H9 (cell line): ENCODE measurements at regions not wholly inside any gene's neighbourhood (a gene's known extent, or its start where the extent isn't known, plus 50 kb on each side); places are given as distances from the start of the nearest gene placed in this dataset.

Experiments
- DNase-seq: peaks from one replicate; pipeline ENCODE4 v3.0.0-alpha.2; 2017
- H2AFZ ChIP-seq: one replicate; pipeline ENCODE4 v1.6.1; 2013; ENCODE audit warnings: mild to moderate bottlenecking, low read length, control low read depth, moderate library complexity
- H2AK5ac ChIP-seq: 2 replicates; pipeline ENCODE4 v1.6.1; 2013; ENCODE audit warnings: low read length, control low read depth, mixed read lengths; ENCODE audit not compliant: insufficient read length
- H2BK120ac ChIP-seq: one replicate; pipeline ENCODE4 v1.6.1; 2013; ENCODE audit warnings: low read depth, mild to moderate bottlenecking, low read length, control low read depth, inconsistent platforms; ENCODE audit not compliant: poor library complexity, severe bottlenecking
- H2BK12ac ChIP-seq: 2 replicates; pipeline ENCODE4 v1.6.1; 2013; ENCODE audit warnings: low read length, control low read depth, mixed read lengths, low read depth; ENCODE audit not compliant: insufficient read length
- H2BK15ac ChIP-seq: 2 replicates; pipeline ENCODE4 v1.6.1; 2013; ENCODE audit warnings: low read depth, low read length, control low read depth
- H2BK20ac ChIP-seq: one replicate; pipeline ENCODE4 v1.6.1; 2013; ENCODE audit warnings: low read depth, mild to moderate bottlenecking, low read length, control low read depth, inconsistent platforms; ENCODE audit not compliant: poor library complexity, severe bottlenecking
- H2BK5ac ChIP-seq: 2 replicates; pipeline ENCODE4 v1.6.1; 2013; ENCODE audit warnings: low read length, control low read depth, mixed read lengths; ENCODE audit not compliant: insufficient read length
- H3K14ac ChIP-seq: 2 replicates; pipeline ENCODE4 v1.6.1; 2013; ENCODE audit warnings: low read length, control low read depth; ENCODE audit not compliant: insufficient read depth
- H3K18ac ChIP-seq: 2 replicates; pipeline ENCODE4 v1.6.1; 2013; ENCODE audit warnings: low read depth, mild to moderate bottlenecking, mixed read lengths, low read length, control low read depth; ENCODE audit not compliant: insufficient read length
- H3K23ac ChIP-seq: 2 replicates; pipeline ENCODE4 v1.6.1; 2013; ENCODE audit warnings: low read length, control low read depth, mixed read lengths, low read depth; ENCODE audit not compliant: insufficient read length
- H3K23me2 ChIP-seq: 2 replicates; pipeline ENCODE4 v1.6.1; 2013; ENCODE audit warnings: low read depth, mild to moderate bottlenecking, mixed read lengths, low read length, control low read depth; ENCODE audit not compliant: insufficient read length, poor library complexity, severe bottlenecking
- H3K27ac ChIP-seq: 2 replicates; pipeline ENCODE4 v1.5.1; 2013; ENCODE audit warnings: low read length, control low read depth, mixed read lengths, low read depth; ENCODE audit not compliant: insufficient read length
- H3K27me3 ChIP-seq: 2 replicates; pipeline ENCODE4 v1.6.1; 2013; ENCODE audit warnings: low read length, control low read depth, inconsistent platforms; ENCODE audit not compliant: insufficient read depth
- H3K4ac ChIP-seq: 2 replicates; pipeline ENCODE4 v1.6.1; 2013; ENCODE audit warnings: low read depth, mild to moderate bottlenecking, control low read depth, inconsistent platforms, low read length, moderate library complexity
- H3K4me1 ChIP-seq: 2 replicates; pipeline ENCODE4 v1.6.1; 2013; ENCODE audit warnings: low read length, control low read depth, inconsistent platforms; ENCODE audit not compliant: insufficient read depth
- H3K4me2 ChIP-seq: 2 replicates; pipeline ENCODE4 v1.6.1; 2013; ENCODE audit warnings: low read length, control low read depth, mixed read lengths; ENCODE audit not compliant: insufficient read length, insufficient read depth
- H3K56ac ChIP-seq: 2 replicates; pipeline ENCODE4 v1.6.1; 2013; ENCODE audit warnings: low read depth, mild to moderate bottlenecking, mixed read lengths, low read length, control low read depth; ENCODE audit not compliant: insufficient read length
- H3K79me1 ChIP-seq: 2 replicates; pipeline ENCODE4 v1.6.1; 2013; ENCODE audit warnings: low read depth, mild to moderate bottlenecking, moderate library complexity, low read length, control low read depth, inconsistent platforms; ENCODE audit not compliant: insufficient read depth, poor library complexity, severe bottlenecking
- H3K79me2 ChIP-seq: 2 replicates; pipeline ENCODE4 v1.6.1; 2013; ENCODE audit warnings: low read length, control low read depth, inconsistent platforms; ENCODE audit not compliant: insufficient read depth
- H3K9ac ChIP-seq: 2 replicates; pipeline ENCODE4 v1.6.1; 2013; ENCODE audit warnings: low read length, control low read depth, mixed read lengths; ENCODE audit not compliant: insufficient read length; ENCODE audit errors: extremely low read depth
- H3K9me3 ChIP-seq: one replicate; pipeline ENCODE4 v1.6.1; 2013; ENCODE audit warnings: low read depth, low read length, inconsistent platforms; ENCODE audit not compliant: control insufficient read depth
- H3T11ph ChIP-seq: one replicate; pipeline ENCODE4 v1.6.1; 2013; ENCODE audit warnings: mild to moderate bottlenecking, low read length, control low read depth, inconsistent platforms
- H4K20me1 ChIP-seq: one replicate; pipeline ENCODE4 v1.6.1; 2013; ENCODE audit not compliant: control insufficient read depth, insufficient read length, insufficient read depth
- H4K5ac ChIP-seq: 2 replicates; pipeline ENCODE4 v1.6.1; 2013; ENCODE audit warnings: low read depth, mild to moderate bottlenecking, mixed read lengths, low read length, control low read depth; ENCODE audit not compliant: insufficient read length
- H4K8ac ChIP-seq: replicated peaks from 2 replicates; pipeline ENCODE4 v1.6.1; 2013; ENCODE audit warnings: low read length, control low read depth, mixed read lengths, low read depth; ENCODE audit not compliant: insufficient read length
- H4K91ac ChIP-seq: 2 replicates; pipeline ENCODE4 v1.6.1; 2013; ENCODE audit warnings: low read depth, mild to moderate bottlenecking, moderate library complexity, mixed read lengths, low read length, control low read depth; ENCODE audit not compliant: insufficient read length
- H3K27ac Mint-ChIP-seq, 3 experiments: 2 replicates in 2 of 3; 3 replicates in 1 of 3; pipeline ENCODE4 v1.8.0; 2020 to 2021; ENCODE audit warnings: mixed read lengths in 3 of 3, mild to moderate bottlenecking in 1 of 3, moderate library complexity in 1 of 3
- H3K27me3 Mint-ChIP-seq: 2 replicates; pipeline ENCODE4 v1.8.0; 2021; ENCODE audit warnings: low read depth, mild to moderate bottlenecking, moderate library complexity, mixed read lengths
- H3K36me3 Mint-ChIP-seq, 3 experiments: 2 replicates in 2 of 3; 3 replicates in 1 of 3; pipeline ENCODE4 v1.8.0; 2020 to 2021; ENCODE audit warnings: low read depth in 3 of 3, mixed read lengths in 3 of 3; ENCODE audit not compliant: insufficient read depth in 1 of 3
- H3K4me1 Mint-ChIP-seq, 2 experiments: 2 replicates each; pipeline ENCODE4 v1.8.0; 2020; ENCODE audit warnings: mixed read lengths in 2 of 2
- H3K4me3 Mint-ChIP-seq, 2 experiments: 2 replicates in 1 of 2; 3 replicates in 1 of 2; pipeline ENCODE4 v1.8.0; 2020 to 2021; ENCODE audit warnings: mild to moderate bottlenecking in 2 of 2, mixed read lengths in 2 of 2, moderate library complexity in 1 of 2
- H3K9me3 Mint-ChIP-seq, 2 experiments: 2 replicates in 1 of 2; 3 replicates in 1 of 2; pipeline ENCODE4 v1.8.0; 2020; ENCODE audit warnings: mild to moderate bottlenecking in 2 of 2, mixed read lengths in 2 of 2, moderate library complexity in 1 of 2
- WGBS: extraction: QIAGEN DNeasy Blood & Tissue Kit; methylation state at CpG from one replicate; pipeline ENCODE4 v1.1.7; 2013; ENCODE audit warnings: missing lambda C conversion rate, low lambda C conversion rate, mixed read lengths; ENCODE audit not compliant: insufficient read length; ENCODE audit errors: extremely low coverage; 5-methylcytosine and 5-hydroxymethylcytosine counted together
- TF ChIP-seq, protein P1 (sequence below): fragments of 200-600 bp; sonication (generic); conservative IDR thresholded peaks from 3 replicates; pipeline ENCODE4 v1.8.0; 2021; ENCODE audit warnings: antibody characterized with exemption, mild to moderate bottlenecking

DNA sequence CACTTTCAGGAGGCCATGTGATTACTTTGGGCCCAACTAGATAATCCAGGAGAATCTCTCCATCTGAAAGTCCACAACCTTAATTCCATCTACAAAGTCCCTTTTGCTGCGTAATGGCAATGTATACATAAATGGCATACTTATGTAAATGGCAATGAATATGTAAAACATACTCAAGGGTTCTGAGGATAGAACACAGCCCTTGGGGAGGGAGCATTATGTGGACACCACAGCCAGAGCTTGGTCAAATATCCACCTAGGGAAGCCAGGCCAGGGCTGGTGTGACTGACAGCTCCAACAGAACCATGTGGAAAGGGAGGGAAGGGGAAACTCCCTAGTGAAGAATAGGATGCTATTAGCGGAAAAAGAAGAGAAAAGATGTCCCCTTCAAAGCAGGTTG lies 496.2 kb downstream of the COG6 start:
- H3K27ac Mint-ChIP-seq: no peak overlapping the region
- no peak overlapping the region for H2AFZ ChIP-seq

More for the DNA sequence above, 496.2 kb downstream of the COG6 start:
- Histone ChIP-seq H3K27me3 (no peaks in the 10 kb centered on the region), H2BK15ac (no peak overlapping the region), H3K18ac (no peak overlapping the region), H3K4ac (no peak overlapping the region), H3K14ac (no peak overlapping the region), H3K23me2 (no peaks in the 10 kb centered on the region), H2BK20ac (no peak overlapping the region), H3K56ac (no peak overlapping the region), H4K91ac (no peak overlapping the region), H4K20me1 (no peaks in the 10 kb centered on the region), H4K5ac (no peak overlapping the region), H3K79me1 (no peaks in the 10 kb centered on the region), H2BK12ac (no peak overlapping the region), H3K79me2 (no peaks in the 10 kb centered on the region), H2AK5ac (no peak overlapping the region), H2BK120ac (no peak overlapping the region), H3K9me3 (no peaks in the 10 kb centered on the region), H3K27ac (no peak overlapping the region), H2BK5ac (no peak overlapping the region), H4K8ac (no peak overlapping the region), H3K4me2 (no peak overlapping the region), H3T11ph (no peak overlapping the region), H3K4me1 (no peaks in the 10 kb centered on the region; the same call in 1 of the 2 replicates), H3K23ac (no peak overlapping the region), H3K9ac (no peak overlapping the region)
- Mint-ChIP-seq H3K27me3 (no peaks in the 10 kb centered on the region), H3K9me3 (no peaks in the 10 kb centered on the region), H3K36me3 (no peaks in the 10 kb centered on the region), H3K4me3 (no peak overlapping the region), H3K4me1 (peaks cover 17 to 21% of the 10 kb centered on the region in 2 experiments)
- DNase-seq: no peak
- no CpG with 5 or more reads among the region's 2 CpGs for WGBS
- TF ChIP-seq, protein P1, sequence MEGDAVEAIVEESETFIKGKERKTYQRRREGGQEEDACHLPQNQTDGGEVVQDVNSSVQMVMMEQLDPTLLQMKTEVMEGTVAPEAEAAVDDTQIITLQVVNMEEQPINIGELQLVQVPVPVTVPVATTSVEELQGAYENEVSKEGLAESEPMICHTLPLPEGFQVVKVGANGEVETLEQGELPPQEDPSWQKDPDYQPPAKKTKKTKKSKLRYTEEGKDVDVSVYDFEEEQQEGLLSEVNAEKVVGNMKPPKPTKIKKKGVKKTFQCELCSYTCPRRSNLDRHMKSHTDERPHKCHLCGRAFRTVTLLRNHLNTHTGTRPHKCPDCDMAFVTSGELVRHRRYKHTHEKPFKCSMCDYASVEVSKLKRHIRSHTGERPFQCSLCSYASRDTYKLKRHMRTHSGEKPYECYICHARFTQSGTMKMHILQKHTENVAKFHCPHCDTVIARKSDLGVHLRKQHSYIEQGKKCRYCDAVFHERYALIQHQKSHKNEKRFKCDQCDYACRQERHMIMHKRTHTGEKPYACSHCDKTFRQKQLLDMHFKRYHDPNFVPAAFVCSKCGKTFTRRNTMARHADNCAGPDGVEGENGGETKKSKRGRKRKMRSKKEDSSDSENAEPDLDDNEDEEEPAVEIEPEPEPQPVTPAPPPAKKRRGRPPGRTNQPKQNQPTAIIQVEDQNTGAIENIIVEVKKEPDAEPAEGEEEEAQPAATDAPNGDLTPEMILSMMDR: no peak
